Ectodermal cell (in vitro differentiated cells): ENCODE measurements at regions not wholly inside any gene's neighbourhood (a gene's known extent, or its start where the extent isn't known, plus 50 kb on each side); places are given as distances from the start of the nearest gene placed in this dataset.

Experiments
- H3K27ac ChIP-seq: 2 replicates; pipeline ENCODE4 v1.7.0; 2013; ENCODE audit warnings: mild to moderate bottlenecking, low read depth, low read length; ENCODE audit not compliant: insufficient read depth, poor library complexity, severe bottlenecking
- H3K27me3 ChIP-seq: 2 replicates; pipeline ENCODE4 v1.7.0; 2013; ENCODE audit warnings: mild to moderate bottlenecking, low read length; ENCODE audit not compliant: insufficient read depth, control insufficient read depth, poor library complexity, severe bottlenecking
- H3K36me3 ChIP-seq: one replicate; pipeline ENCODE4 v1.7.0; 2013; ENCODE audit warnings: low read length; ENCODE audit not compliant: control insufficient read depth, insufficient read depth
- H3K4me1 ChIP-seq: one replicate; pipeline ENCODE4 v1.7.0; 2013; ENCODE audit warnings: low read length; ENCODE audit not compliant: control insufficient read depth, insufficient read depth
- H3K4me3 ChIP-seq: 2 replicates; pipeline ENCODE4 v1.7.0; 2013; ENCODE audit warnings: low read depth, low read length, control low read depth; ENCODE audit not compliant: insufficient read depth
- H3K9me3 ChIP-seq: 2 replicates; pipeline ENCODE4 v1.7.0; 2013; ENCODE audit warnings: mild to moderate bottlenecking, low read length, moderate library complexity; ENCODE audit not compliant: control insufficient read depth
- WGBS, 2 experiments: methylation state at CpG; one replicate each; pipeline ENCODE4 v1.1.7; 2013; ENCODE audit warnings: missing lambda C conversion rate in 2 of 2; 5-methylcytosine and 5-hydroxymethylcytosine counted together

- Histone ChIP-seq H3K4me3 (no peak overlapping the region), H3K27ac (no peak overlapping the region), H3K36me3 (no peaks in the 10 kb centered on the region), H3K9me3 (no peaks in the 10 kb centered on the region), H3K4me1 (no peaks in the 10 kb centered on the region), H3K27me3 (no peaks in the 10 kb centered on the region)
- 83 to 96% methylated on average over 3 of the region's 3 CpGs for WGBS, 2 experiments
Measured at GRCh38 chr10:109205929-109206585, 717.3 kb downstream of the XPNPEP1 start.

GRCh38 chr10:109203646-109204353, 719.5 kb downstream of the XPNPEP1 start:
- Histone ChIP-seq H3K27ac (no peak overlapping the region), H3K4me3 (no peak overlapping the region), H3K27me3 (no peaks in the 10 kb centered on the region), H3K36me3 (no peaks in the 10 kb centered on the region), H3K4me1 (no peaks in the 10 kb centered on the region), H3K9me3 (no peaks in the 10 kb centered on the region)
- 89 to 91% methylated on average over 3 of the region's 3 CpGs for WGBS, 2 experiments

GRCh38 chr10:109202111-109202510, 721.2 kb downstream of the XPNPEP1 start:
- WGBS, 2 experiments, result 70 to 71% methylated on average over 3 of the region's 3 CpGs
- Histone ChIP-seq H3K4me3 (no peak overlapping the region), H3K27me3 (no peaks in the 10 kb centered on the region), H3K4me1 (no peaks in the 10 kb centered on the region), H3K27ac (no peak overlapping the region), H3K9me3 (no peaks in the 10 kb centered on the region), H3K36me3 (no peaks in the 10 kb centered on the region)

GRCh38 chr10:109200646-109201045, 722.7 kb downstream of the XPNPEP1 start:
- WGBS, 2 experiments, result 56 to 73% methylated on average over 1 to 2 of the region's 2 CpGs
- no peak overlapping the region for H3K27ac ChIP-seq
- no peaks in the 10 kb centered on the region for H3K9me3 ChIP-seq
- no peaks in the 10 kb centered on the region for H3K36me3 ChIP-seq
- no peak overlapping the region for H3K4me3 ChIP-seq
- no peaks in the 10 kb centered on the region for H3K4me1 ChIP-seq
- H3K27me3 ChIP-seq, result no peaks in the 10 kb centered on the region

GRCh38 chr10:109191823-109192222, 731.5 kb downstream of the XPNPEP1 start:
- H3K36me3 ChIP-seq, result no peaks in the 10 kb centered on the region
- H3K4me3 ChIP-seq, result no peak overlapping the region
- no peak overlapping the region for H3K27ac ChIP-seq
- no peaks in the 10 kb centered on the region for H3K4me1 ChIP-seq
- WGBS, 2 experiments, result 75 to 92% methylated on average over 1 to 2 of the region's 2 CpGs
- H3K27me3 ChIP-seq, result no peaks in the 10 kb centered on the region
- H3K9me3 ChIP-seq, result peaks cover 3% of the 10 kb centered on the region

- Histone ChIP-seq H3K9me3 (peaks cover 3% of the 10 kb centered on the region), H3K4me1 (no peaks in the 10 kb centered on the region), H3K36me3 (no peaks in the 10 kb centered on the region), H3K27me3 (no peaks in the 10 kb centered on the region), H3K4me3 (no peak overlapping the region), H3K27ac (no peak overlapping the region)
- WGBS, 2 experiments, result 79 to 88% methylated on average over 4 to 5 of the region's 5 CpGs
Measured at GRCh38 chr10:109191341-109191740, 732.0 kb downstream of the XPNPEP1 start.

GRCh38 chr10:109187677-109188076, 735.6 kb downstream of the XPNPEP1 start:
- Histone ChIP-seq H3K36me3 (no peaks in the 10 kb centered on the region), H3K27ac (no peak overlapping the region), H3K4me3 (no peak overlapping the region), H3K9me3 (peaks cover 3% of the 10 kb centered on the region), H3K4me1 (no peaks in the 10 kb centered on the region), H3K27me3 (no peaks in the 10 kb centered on the region)
- WGBS, 2 experiments, result 0 to 20% methylated on average over 1 to 2 of the region's 2 CpGs

GRCh38 chr10:109183366-109183765, 739.9 kb downstream of the XPNPEP1 start:
- Histone ChIP-seq H3K27ac (no peak overlapping the region), H3K4me1 (no peaks in the 10 kb centered on the region), H3K27me3 (no peaks in the 10 kb centered on the region), H3K36me3 (no peaks in the 10 kb centered on the region), H3K9me3 (no peaks in the 10 kb centered on the region), H3K4me3 (no peak overlapping the region)

- H3K36me3 ChIP-seq, result no peaks in the 10 kb centered on the region
- H3K27me3 ChIP-seq, result no peaks in the 10 kb centered on the region
- no peaks in the 10 kb centered on the region for H3K4me1 ChIP-seq
- no peak overlapping the region for H3K27ac ChIP-seq
- H3K4me3 ChIP-seq, result no peak overlapping the region
- 100% methylated on average over 1 of the region's 1 CpG for WGBS, 2 experiments
- peaks cover 2% of the 10 kb centered on the region for H3K9me3 ChIP-seq
Measured at GRCh38 chr10:109178591-109178990, 744.7 kb downstream of the XPNPEP1 start.

- peaks cover 2% of the 10 kb centered on the region for H3K9me3 ChIP-seq
- H3K27ac ChIP-seq, result no peak overlapping the region
- H3K4me3 ChIP-seq, result no peak overlapping the region
- H3K36me3 ChIP-seq, result no peaks in the 10 kb centered on the region
- no peaks in the 10 kb centered on the region for H3K4me1 ChIP-seq
- WGBS, 2 experiments, result 100% methylated on average over 1 of the region's 2 CpGs; no CpG with 5 or more reads in 1 of the 2 experiments
- no peaks in the 10 kb centered on the region for H3K27me3 ChIP-seq
Measured at GRCh38 chr10:109174526-109174925, 748.8 kb downstream of the XPNPEP1 start.
